GM21360 (cell line): ENCODE measurements at regions not wholly inside any gene's neighbourhood (a gene's known extent, or its start where the extent isn't known, plus 50 kb on each side); places are given as distances from the start of the nearest gene placed in this dataset.
"Not testable (repeated sequence)": the region's sequence is repeated elsewhere in the genome, so short reads cannot be mapped to it uniquely, and the experiment has no call there.

Experiments used
- ATAC-seq: cut with Tn5 transposase; IDR thresholded peaks from one replicate; pipeline ENCODE4 v1.9.1; 2021; ENCODE audit warnings: mild to moderate bottlenecking, moderate library complexity; ENCODE audit not compliant: unreplicated experiment

DNA sequence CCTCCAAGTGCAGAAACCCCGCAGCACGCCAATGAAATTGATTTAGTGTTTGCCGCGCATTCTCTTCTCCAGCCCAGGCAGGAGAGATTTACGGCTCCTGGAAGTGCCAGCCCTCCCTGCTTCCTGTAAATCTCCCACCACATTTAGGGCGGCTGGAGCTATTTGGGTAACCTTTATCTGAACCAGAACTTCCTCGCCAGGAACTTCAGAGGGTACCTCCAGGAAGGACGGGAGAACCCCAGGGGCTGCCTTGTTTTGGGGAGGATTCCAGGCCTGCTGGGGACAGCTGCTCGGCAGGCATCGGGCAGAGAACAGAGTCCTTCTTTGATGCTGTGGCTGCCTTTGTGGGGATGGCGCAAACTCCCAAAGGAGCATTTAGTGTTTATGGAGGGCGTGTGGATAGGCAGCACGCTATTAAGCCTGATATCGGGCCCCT lies 122.0 kb upstream of the MYCN start:
- no peak for ATAC-seq

- ATAC-seq: no peak
Measured at GRCh38 chr2:15818881-15819280, 121.5 kb upstream of the MYCN start.

- no peak for ATAC-seq
Measured at GRCh38 chr2:15819562-15820256, 120.6 kb upstream of the MYCN start.

DNA sequence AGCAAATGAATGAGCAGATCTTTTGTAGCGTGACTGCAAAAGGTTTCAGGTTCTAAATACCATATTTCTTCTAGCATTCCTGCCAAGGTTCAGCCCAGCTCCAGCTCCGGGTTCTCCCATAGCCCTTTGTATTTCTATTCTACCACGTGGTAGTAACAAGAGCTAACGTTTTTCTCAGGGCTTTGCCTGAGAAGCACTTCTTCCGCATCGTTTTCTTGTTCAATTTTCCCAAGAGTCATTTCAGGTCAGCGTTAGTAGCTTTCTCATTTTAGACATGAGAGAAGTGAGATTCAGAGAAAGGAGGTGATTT lies 120.1 kb upstream of the MYCN start:
- no peak for ATAC-seq

DNA sequence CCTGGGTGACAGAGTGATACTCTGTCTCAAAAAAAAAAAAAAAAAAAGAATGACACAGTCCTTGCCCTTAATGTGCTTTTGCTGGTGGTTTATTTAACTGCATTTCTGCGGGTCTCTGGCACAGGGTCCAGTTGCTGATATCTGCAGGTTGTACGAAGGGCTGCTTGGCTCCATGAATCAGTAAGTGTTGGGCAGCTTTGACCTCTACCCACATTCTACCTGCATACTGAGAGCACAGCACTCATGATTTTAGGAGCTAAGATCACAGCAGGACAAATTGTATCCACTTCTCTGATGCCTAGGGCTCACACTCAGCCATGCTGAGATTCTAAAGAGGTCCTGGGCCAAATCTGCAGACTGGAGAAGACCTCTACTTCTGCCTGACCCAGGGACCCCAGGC lies 119.4 kb upstream of the MYCN start:
- no peak for ATAC-seq

DNA sequence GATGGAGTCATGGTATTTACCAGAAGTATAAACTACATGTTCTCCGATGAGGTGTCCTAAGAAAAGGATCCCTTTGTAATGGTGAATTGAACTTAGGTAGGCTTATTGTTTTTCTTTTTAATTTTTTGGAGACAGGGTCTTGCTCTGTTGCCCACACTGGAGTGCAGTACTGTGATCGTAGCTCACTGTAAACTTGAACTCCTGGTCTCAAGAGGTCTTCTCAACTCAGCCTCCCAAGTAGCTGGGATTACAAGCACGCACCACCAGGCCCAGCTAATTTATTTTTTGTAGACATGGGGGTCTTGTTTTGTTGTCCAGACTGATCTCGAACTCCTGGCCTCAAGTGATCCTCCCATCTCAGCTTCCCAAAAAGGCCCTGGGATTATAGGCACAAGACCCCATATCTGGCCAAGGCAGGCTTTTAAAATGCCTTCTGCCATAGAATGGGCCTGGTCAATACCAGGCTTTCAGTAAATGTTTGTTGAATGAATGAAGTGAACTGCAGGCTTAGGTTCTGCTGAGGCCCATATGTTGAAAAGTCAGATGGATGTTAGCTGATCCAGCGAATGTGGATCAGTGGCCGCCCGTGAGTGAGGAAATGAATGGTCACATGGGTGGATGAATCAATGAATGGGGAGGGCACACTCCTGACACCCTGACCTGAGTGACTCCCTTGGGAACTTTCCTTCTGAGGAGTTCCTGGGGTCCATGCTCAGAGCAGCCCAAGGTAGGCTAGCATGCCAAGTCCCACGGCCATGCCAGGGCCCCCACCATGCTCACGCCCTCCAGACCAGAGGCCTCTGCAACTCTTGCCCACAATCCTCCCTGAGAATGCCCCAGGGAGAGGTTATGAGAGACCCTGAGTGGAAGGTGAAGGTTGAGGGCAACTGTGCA lies 118.0 kb upstream of the MYCN start:
- ATAC-seq: no peak

- ATAC-seq: no peak
Measured at GRCh38 chr2:15823459-15824396, 116.6 kb upstream of the MYCN start.

GRCh38 chr2:15824467-15824866 lies 115.9 kb upstream of the MYCN start:
- ATAC-seq: not testable (repeated sequence)

- ATAC-seq: no peak
Measured at GRCh38 chr2:15825276-15825980, 114.9 kb upstream of the MYCN start.

DNA sequence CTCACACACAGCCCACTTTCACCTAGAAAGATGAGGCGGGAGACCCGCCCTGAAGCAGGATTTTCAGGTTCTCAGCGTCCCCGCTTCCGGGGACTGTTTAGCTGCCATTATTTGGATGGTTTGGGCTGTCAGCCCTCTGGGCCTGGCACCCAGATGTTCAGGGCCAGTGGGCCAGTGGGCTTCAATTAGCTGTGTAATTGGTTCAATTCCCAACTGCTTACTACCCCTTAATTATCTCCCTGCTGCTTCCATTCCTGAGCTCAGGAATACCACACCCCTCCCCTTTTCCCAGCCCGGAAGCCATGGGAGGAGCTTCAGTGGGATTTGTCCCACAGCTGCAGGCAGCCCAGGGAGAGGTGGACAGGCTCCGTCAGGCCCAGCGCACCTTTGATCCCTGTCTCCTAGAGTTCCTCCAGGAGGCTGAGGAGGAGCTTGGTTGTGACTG lies 114.1 kb upstream of the MYCN start:
- no peak for ATAC-seq

DNA sequence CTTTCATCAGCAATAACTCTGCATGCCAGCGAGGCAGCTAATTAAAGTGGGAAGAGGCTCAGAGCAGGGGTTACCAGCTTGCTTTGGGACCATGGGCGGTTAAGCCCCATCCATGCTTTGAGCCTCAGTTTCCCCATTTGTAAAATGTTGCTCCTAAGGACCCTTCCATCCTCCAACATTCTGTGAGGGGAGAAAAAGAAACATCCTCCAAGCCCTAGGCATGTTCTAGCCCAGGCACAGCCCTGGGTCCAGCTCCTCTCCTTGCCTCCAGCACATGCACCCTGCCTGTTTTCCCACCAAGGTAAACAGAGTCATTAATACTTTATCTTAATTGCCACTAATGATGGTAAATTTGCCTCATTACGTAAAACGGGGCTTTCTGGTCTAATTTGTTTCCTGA lies 113.3 kb upstream of the MYCN start:
- ATAC-seq: no peak

DNA sequence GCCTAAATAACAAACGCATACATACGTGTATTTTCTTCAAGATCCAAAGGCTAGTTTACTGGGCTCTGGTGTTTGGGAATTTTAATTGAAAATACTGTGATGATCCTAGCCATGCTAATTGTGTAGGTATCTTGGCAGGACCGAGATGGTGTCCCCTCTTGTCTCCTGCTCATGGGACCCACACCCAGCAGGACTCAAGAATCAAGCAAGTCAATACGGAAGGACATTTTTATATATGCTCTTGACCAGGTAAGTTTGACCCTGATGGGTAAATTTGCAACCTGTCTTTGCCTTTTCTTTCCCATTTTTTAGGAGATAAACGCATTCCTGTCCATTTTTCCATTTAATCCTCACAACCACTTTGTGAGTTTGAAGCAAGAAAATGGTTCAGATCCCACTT lies 111.8 kb upstream of the MYCN start:
- no peak for ATAC-seq

DNA sequence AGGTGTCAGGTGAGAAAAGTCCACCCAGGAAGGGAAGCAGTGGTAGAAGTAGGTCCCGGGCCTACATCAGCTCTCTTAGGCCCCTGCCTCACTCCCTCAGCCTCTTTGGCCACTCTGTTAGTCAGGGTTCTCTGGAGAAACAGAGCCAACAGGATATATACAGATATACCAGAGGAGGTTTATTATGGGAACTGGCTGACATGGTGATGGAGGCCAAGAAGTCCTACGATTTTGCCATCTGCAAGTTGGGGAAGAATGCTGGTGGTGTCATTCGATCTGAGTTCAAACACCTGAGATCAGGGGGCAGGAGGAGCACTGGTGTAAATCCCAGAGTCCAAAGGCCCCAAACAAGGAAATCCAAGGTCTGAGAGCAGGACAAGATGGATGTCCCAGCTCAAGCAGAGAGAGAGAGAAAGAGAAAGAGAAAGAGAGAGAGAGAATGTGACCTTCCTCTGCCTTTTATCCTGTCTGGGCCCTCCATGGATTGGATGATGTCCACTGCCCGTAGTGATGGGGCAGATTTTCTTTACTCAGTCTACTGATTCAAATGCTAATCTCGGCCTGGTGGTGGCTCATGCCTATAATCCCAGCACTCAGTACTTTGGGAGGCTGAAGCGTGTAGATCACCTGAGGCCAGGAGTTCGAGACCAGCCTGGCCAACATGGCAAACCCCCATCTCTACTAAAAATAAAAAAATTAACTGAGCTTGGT lies 111.1 kb upstream of the MYCN start:
- no peak for ATAC-seq

DNA sequence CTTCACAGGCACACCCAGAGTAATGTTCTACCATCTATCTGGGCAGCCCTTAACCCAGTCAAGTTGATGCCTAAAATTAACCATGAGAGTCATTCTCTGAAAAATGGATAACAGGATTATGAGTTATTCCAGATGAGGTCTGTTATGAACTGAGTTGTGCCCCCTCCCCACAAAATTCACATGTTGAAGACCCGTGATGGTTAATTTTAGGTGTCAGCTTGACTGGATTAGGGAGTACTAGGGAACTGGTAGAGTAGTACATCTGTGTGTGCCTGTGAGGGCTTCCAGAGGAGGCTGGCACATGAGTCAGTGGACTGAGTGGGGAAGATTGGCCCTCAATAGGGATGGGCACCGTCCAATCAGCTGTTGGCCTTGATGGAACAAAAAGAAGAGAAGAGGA lies 110.4 kb upstream of the MYCN start:
- no peak for ATAC-seq

DNA sequence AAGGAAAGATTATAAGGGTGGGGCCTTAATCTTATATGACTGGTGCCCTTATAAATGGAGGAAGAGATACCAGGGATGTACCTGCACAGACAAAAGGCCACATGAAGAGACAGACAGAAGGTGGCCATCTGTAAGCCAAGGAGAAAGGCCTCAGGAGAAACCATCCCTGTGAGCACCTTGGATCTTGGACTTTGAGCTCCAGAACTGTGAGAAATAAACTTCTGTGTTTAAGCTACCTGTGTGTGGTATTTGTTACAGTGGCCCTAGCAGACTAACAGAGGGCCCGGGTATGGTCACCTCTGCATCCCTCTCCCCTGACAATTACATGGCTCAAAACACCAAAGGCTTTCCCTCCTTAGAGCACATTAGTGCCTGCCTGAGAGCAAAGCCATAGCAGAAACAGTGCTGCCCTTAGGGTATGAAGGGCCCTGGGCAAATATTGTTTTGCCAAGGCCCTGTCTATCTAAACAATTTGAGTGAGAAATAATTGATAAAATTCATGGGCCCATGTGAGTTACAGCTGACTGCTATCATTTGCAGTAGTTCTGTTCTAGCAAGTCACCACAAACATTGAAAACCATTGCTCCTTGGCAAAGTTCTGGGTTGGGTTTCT lies 109.3 kb upstream of the MYCN start:
- no peak for ATAC-seq

DNA sequence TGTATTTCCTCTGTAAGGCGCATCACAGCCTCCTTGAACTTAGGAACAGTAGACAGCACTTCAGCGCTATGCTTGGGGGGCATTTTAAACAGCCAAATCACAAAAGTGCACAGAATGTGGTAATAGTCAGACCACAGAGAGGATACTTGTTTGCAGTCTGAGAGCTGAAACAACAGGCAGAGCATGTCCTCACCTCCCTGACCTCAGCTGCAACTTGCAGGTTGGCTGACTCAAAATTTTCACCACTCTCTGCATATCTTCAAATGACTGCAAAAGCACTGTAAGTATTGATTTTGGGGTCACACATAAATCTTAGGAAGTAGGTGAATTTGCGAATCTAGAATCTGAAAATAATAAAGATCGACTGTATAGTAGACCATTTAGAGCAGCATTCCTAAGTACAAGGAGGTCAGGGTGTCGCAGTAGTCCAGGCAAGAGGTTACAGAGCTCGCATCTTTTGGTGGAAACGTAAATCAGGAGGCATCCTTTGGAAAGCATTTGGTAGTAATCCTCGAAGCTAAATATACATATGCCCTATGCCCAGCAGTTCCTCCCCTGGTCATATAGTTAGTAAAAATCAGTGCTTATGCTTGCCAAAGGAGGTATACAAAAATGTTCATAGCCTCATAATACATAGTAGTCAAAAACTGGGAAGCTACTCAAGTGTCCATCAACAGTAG lies 108.2 kb upstream of the MYCN start:
- no peak for ATAC-seq

DNA sequence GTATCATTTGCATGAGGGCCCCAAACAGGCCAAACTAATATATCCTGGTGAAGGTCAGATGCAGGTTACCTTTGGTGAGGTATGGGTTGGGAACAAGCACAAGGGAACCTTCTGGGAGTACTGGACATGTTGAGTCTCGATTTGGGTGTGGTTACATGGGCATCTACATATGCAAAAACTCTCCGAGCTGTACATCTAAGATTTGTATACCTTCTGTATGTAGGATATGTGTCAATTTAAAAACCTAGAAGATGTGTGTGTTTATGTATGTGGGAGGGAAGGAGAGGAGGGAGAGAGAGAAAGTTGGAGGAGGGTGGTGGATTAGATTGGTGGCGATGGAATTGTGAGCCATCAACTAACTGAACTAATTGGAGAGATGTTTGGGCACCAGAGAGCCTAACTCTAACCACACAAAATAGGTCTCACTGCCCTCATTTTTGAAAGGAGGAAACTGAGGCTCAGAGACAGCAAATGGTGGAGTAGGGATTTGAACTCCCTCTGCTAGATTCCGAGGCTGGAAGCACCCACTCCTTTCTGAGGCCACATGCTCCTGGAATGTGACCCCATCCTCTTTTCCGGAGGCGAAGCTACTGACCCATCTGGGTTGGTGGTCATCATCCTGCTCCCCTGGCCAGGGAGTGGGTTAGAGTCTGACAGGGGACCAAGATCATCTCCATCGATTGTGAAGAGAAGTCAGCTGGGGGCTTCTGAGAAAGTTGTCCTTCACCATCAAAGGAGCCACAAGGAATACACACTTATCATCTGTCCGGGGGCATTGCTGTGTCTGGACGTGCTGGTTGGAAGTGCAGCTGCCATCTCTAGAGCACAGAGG lies 107.3 kb upstream of the MYCN start:
- no peak for ATAC-seq

GRCh38 chr2:15833731-15834130 lies 106.6 kb upstream of the MYCN start:
- no peak for ATAC-seq
